ENCODE measurements at regions not wholly inside any gene's neighbourhood (a gene's known extent, or its start where the extent isn't known, plus 50 kb on each side); places are given as distances from the start of the nearest gene placed in this dataset.

- no peak for TF ChIP-seq CTCF (IDR thresholded peaks at IDR 0.05; ENCODE audit: low read length)
- no peak for TF ChIP-seq EZH2 (optimal IDR thresholded peaks at IDR 0.05; ENCODE audit: low read depth, low read length)
- no peak for TF ChIP-seq EZH2phosphoT487 (IDR thresholded peaks at IDR 0.05; ENCODE audit: low read length)
Measured at GRCh38 chr18:76149734-76150133, 345.3 kb downstream of the ZNF516 start.
